NCI-H82 treated with DMSO at 0.1 percent for 48 hours (cell line): ENCODE measurements at regions not wholly inside any gene's neighbourhood (a gene's known extent, or its start where the extent isn't known, plus 50 kb on each side); places are given as distances from the start of the nearest gene placed in this dataset.
"Not testable (repeated sequence)": the region's sequence is repeated elsewhere in the genome, so short reads cannot be mapped to it uniquely, and the experiment has no call there.

Experiments used
- DNase-seq: peaks from one replicate; lab custom pipeline; 2025; ENCODE audit not compliant: unreplicated experiment; lab: John Stamatoyannopoulos, UW

GRCh38 chr6:170198298-170198697 lies 92.6 kb downstream of the DLL1 start:
- no peak for DNase-seq

GRCh38 chr6:170193326-170193821 lies 97.5 kb downstream of the DLL1 start:
- DNase-seq, result no peak

GRCh38 chr6:170192905-170193304 lies 98.0 kb downstream of the DLL1 start:
- DNase-seq, result no peak

GRCh38 chr6:170192101-170192500 lies 98.8 kb downstream of the DLL1 start:
- DNase-seq, result not testable (repeated sequence)

GRCh38 chr6:170190046-170190445 lies 100.8 kb downstream of the DLL1 start:
- no peak for DNase-seq

- DNase-seq, result no peak
Measured at GRCh38 chr6:170189236-170189635, 101.6 kb downstream of the DLL1 start.

- DNase-seq, result no peak
Measured at GRCh38 chr6:170188571-170189001, 102.3 kb downstream of the DLL1 start.

GRCh38 chr6:170187669-170188566 lies 103.0 kb downstream of the DLL1 start:
- DNase-seq, result no peak

- DNase-seq, result no peak
Measured at GRCh38 chr6:170186941-170187668, 103.8 kb downstream of the DLL1 start.

GRCh38 chr6:170186006-170186935 lies 104.6 kb downstream of the DLL1 start:
- no peak for DNase-seq

GRCh38 chr6:170185175-170185978 lies 105.5 kb downstream of the DLL1 start:
- no peak for DNase-seq

GRCh38 chr6:170184316-170184715 lies 106.6 kb downstream of the DLL1 start:
- DNase-seq, result no peak

GRCh38 chr6:170183521-170183920 lies 107.4 kb downstream of the DLL1 start:
- no peak for DNase-seq

GRCh38 chr6:170182781-170183120 lies 108.1 kb downstream of the DLL1 start:
- DNase-seq, result no peak

GRCh38 chr6:170182093-170182780 lies 108.6 kb downstream of the DLL1 start:
- no peak for DNase-seq

- no peak for DNase-seq
Measured at GRCh38 chr6:170181338-170181690, 109.6 kb downstream of the DLL1 start.

- DNase-seq, result no peak
Measured at GRCh38 chr6:170180671-170181337, 110.1 kb downstream of the DLL1 start.

- DNase-seq, result no peak
Measured at GRCh38 chr6:170179616-170180324, 111.1 kb downstream of the DLL1 start.
